ENCODE measurements at regions not wholly inside any gene's neighbourhood (a gene's known extent, or its start where the extent isn't known, plus 50 kb on each side); places are given as distances from the start of the nearest gene placed in this dataset.

DNA sequence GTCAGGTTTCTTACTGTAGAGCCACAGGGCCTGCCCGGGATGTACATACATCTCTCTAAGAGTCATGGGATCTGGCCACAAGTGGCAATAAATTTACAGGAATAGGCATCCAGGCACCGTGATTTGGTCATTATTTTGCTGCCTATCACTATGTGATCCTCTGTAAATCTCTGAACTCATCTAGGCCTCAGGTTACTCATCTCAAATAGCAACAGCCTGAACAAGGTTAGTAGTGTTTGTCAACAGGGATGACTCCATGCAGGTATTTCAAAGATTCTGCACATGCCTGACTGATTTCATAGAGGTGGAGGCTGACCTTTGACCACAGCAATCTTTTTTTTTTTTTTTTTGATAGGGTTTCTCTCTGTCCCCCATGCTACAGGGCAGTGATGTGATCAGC, 88.8 kb upstream of the TBL1XR1 start:
- TF ChIP-seq, protein P1, sequence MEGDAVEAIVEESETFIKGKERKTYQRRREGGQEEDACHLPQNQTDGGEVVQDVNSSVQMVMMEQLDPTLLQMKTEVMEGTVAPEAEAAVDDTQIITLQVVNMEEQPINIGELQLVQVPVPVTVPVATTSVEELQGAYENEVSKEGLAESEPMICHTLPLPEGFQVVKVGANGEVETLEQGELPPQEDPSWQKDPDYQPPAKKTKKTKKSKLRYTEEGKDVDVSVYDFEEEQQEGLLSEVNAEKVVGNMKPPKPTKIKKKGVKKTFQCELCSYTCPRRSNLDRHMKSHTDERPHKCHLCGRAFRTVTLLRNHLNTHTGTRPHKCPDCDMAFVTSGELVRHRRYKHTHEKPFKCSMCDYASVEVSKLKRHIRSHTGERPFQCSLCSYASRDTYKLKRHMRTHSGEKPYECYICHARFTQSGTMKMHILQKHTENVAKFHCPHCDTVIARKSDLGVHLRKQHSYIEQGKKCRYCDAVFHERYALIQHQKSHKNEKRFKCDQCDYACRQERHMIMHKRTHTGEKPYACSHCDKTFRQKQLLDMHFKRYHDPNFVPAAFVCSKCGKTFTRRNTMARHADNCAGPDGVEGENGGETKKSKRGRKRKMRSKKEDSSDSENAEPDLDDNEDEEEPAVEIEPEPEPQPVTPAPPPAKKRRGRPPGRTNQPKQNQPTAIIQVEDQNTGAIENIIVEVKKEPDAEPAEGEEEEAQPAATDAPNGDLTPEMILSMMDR (IDR thresholded peaks at IDR 0.05; ENCODE audit: low read depth, low read length, missing control alignments): no peak
- H3K4me3 ChIP-seq (replicated peaks; ENCODE audit: low read depth, low read length): no peak overlapping the region
- no peak for DNase-seq (ENCODE audit: extremely low read depth, low read depth)

DNA sequence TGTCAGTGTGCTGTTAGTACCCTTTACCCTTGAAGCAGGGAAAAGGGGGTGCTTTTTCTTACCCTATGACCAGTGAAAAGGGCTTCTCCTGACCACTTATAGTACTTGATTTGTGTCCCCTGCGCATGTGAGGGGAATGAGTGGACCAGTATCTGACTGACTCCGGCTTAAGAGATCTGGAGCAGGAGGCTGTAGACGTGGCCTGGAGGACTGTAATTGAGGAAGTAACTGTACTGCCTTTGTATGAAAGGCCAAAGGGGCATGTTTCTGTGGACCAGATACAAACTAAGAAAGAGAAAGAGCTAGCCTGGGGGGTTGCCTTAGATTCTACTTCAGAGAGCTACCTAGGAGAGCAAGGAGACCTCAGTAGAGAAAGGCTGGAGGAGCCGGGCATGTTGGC, 89.9 kb upstream of the TBL1XR1 start:
- no peak overlapping the region for H3K4me3 ChIP-seq (replicated peaks; ENCODE audit: low read depth, low read length)
- DNase-seq (ENCODE audit: extremely low read depth, low read depth): no peak
- TF ChIP-seq, protein P1 (IDR thresholded peaks at IDR 0.05; ENCODE audit: low read depth, low read length, missing control alignments): no peak

DNA sequence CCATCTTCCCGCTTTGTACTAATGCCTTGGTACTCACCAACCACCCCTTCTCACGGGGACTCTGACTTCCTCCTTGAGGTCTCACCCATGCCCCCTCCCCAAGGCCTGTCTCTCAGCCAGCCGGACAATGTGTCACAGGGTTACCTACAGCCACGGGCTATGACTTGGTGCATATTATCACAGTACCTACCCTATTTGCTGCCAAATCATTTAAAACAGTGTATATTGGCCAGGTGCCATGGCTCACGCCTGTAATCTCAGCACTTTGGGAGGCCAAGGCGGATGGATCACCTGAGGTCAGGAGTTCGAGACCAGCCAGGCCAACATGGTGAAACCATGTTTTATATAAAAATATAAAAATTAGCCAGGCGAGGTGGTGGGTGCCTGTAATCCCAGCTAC, 93.4 kb upstream of the TBL1XR1 start:
- DNase-seq (ENCODE audit: extremely low read depth, low read depth): no peak
- H3K4me3 ChIP-seq (replicated peaks; ENCODE audit: low read depth, low read length): no peak overlapping the region
- TF ChIP-seq, protein P1 (IDR thresholded peaks at IDR 0.05; ENCODE audit: low read depth, low read length, missing control alignments): no peak

DNA sequence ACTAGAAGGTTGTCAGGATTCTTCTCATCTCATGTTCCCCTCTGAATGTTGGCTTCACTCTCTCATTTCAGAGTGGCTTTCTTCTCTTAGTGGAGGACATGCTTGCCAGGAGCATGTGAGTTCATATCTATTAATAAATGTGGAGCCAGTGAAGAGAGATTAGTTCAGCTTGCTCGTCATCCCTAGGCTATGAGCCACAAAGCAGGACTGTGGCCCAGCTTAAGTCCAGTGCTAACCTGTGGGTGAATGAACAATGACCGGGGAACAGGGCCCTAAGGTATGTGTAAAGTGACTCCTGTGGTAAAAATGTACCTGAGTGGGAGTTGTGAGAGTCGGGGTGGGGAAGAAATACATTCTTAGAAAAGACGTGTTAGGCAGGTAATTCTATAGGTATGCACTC, 96.9 kb upstream of the TBL1XR1 start:
- TF ChIP-seq, protein P1 (IDR thresholded peaks at IDR 0.05; ENCODE audit: low read depth, low read length, missing control alignments): no peak
- no peak for DNase-seq (ENCODE audit: extremely low read depth, low read depth)
- H3K4me3 ChIP-seq (replicated peaks; ENCODE audit: low read depth, low read length): no peak overlapping the region

DNA sequence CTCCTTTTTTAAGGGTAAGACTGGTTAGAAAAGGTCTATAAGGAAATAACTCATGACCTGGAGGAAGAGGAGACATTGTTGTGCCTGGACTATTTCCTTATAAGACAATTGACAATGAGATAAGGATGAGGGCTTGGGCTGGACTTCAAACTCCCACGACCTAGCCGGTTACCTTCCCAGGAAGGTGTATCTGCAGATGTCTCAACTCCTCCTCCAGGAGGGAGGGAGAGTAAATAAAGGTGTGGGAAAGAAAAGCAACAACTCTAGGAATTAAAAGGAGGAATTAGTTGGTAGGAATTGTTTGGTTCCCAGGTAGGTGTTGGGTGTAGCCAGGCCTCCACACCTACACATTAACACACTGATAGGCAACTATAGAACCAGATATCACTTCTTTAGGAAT, 97.8 kb upstream of the TBL1XR1 start:
- no peak overlapping the region for H3K4me3 ChIP-seq (replicated peaks; ENCODE audit: low read depth, low read length)
- TF ChIP-seq, protein P1 (IDR thresholded peaks at IDR 0.05; ENCODE audit: low read depth, low read length, missing control alignments): no peak
- DNase-seq (ENCODE audit: extremely low read depth, low read depth): no peak

DNA sequence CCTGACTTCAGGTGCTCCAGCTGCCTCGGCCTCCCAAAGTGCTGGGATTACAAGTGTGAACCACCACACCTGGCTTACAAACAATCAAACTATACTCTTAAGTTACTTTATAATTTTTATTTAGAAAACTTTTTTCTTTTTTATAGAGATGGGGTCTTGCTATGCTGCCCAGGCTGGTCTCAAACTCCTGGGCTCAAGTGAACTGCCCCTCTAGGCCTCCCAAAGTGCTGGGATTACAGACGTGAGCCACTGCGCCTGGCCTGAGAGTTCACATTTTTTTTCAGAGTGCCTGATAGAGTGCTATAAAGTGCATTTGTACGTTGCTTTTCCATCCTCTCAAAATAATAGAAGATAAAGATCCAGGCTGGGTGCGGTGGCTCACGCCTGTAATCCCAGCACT, 102.0 kb upstream of the TBL1XR1 start:
- no peak overlapping the region for H3K4me3 ChIP-seq (replicated peaks; ENCODE audit: low read depth, low read length)
- TF ChIP-seq, protein P1 (IDR thresholded peaks at IDR 0.05; ENCODE audit: low read depth, low read length, missing control alignments): no peak
- no peak for DNase-seq (ENCODE audit: extremely low read depth, low read depth)

DNA sequence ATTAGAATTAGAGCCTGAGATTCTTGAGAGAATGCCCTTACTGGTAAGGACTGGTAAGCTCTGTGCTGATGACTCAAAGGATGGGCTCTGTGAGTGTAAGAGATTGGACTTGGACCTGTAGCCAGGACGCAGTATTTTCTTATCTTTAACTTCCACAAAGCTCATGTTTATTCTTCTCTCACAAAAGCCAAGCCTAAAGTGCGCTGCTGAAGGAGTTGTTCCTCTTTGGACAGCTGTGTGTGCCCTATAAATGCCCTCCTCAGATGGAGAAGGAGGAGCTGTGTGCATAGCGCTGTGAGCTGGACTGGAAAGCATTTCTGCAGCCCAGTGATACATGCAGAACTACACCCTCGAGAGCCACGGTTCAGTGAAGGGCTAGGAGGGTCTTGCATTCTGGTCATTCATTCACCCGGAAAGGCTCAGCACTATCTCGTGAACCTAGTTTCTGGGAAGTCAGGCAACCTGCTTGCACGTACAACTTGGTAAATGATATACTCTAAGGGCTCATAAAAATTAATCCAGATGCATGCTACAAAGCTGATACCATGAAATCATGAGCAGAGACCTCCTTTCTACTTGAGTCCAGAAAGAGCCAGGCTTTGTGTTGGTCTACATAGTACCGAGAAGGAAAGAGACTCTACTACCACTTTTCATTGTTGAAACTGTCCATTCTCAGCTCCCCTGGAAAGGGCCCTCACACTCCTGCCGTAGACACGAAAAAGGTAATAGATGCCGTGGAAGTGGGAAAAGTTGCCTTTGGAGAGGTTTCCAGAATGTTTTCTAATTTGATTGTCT, 103.0 kb upstream of the TBL1XR1 start:
- TF ChIP-seq, protein P1 (IDR thresholded peaks at IDR 0.05; ENCODE audit: low read depth, low read length, missing control alignments): no peak
- DNase-seq (ENCODE audit: extremely low read depth, low read depth): no peak
- no peak overlapping the region for H3K4me3 ChIP-seq (replicated peaks; ENCODE audit: low read depth, low read length)

Data from HFF-Myc (cell line).